Epithelial cell of esophagus (primary cell): ENCODE measurements at regions not wholly inside any gene's neighbourhood (a gene's known extent, or its start where the extent isn't known, plus 50 kb on each side); places are given as distances from the start of the nearest gene placed in this dataset.
A peak's percentile ranks its signal among the peaks of the same experiment; 100 is the strongest.
"Not testable (repeated sequence)": the region's sequence is repeated elsewhere in the genome, so short reads cannot be mapped to it uniquely, and the experiment has no call there.

Source experiments
- DNase-seq: peaks from one replicate; pipeline ENCODE4 v3.0.0; 2010; ENCODE audit warnings: low read depth
- H3K4me3 ChIP-seq: 2 replicates; pipeline ENCODE4 v1.5.1; 2011; ENCODE audit warnings: mild to moderate bottlenecking, low read length, control low read depth
- TF ChIP-seq, protein P1 (sequence below): IDR thresholded peaks from 2 replicates; pipeline ENCODE4 v1.5.1; 2011; ENCODE audit warnings: low read depth, mild to moderate bottlenecking, low read length, control low read depth, inconsistent platforms; ENCODE audit not compliant: insufficient read depth; ENCODE audit errors: missing control alignments

- DNase-seq: peak; percentile 10
- H3K4me3 ChIP-seq: no peak overlapping the region
- TF ChIP-seq, protein P1, sequence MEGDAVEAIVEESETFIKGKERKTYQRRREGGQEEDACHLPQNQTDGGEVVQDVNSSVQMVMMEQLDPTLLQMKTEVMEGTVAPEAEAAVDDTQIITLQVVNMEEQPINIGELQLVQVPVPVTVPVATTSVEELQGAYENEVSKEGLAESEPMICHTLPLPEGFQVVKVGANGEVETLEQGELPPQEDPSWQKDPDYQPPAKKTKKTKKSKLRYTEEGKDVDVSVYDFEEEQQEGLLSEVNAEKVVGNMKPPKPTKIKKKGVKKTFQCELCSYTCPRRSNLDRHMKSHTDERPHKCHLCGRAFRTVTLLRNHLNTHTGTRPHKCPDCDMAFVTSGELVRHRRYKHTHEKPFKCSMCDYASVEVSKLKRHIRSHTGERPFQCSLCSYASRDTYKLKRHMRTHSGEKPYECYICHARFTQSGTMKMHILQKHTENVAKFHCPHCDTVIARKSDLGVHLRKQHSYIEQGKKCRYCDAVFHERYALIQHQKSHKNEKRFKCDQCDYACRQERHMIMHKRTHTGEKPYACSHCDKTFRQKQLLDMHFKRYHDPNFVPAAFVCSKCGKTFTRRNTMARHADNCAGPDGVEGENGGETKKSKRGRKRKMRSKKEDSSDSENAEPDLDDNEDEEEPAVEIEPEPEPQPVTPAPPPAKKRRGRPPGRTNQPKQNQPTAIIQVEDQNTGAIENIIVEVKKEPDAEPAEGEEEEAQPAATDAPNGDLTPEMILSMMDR: no peak
Observed at GRCh38 chr5:12570688-12571087, 666.4 kb upstream of the CTNND2 start.

- peak; percentile 41 for DNase-seq
- H3K4me3 ChIP-seq: no peak overlapping the region
- TF ChIP-seq, protein P1: no peak
Observed at GRCh38 chr5:12566441-12566840, 662.2 kb upstream of the CTNND2 start.

DNA sequence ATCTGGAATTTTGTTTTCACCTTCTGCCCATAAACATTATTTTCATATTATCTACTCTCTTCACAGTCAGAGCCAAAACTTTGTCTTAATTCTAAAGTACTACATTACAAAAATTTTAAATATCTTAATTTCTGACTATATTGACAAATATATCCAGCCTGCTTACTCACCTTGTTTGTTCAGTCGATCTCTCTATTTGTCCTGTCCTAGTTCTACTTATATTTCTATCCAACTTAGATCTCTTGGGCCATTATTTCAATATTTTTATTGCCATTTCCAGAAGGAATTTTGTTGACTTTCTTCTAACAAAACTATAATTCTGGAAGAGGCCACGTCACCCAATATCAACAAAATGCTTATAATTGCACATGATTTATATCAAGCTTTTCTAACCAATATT lies 652.8 kb upstream of the CTNND2 start:
- TF ChIP-seq, protein P1: no peak
- no peak for DNase-seq
- H3K4me3 ChIP-seq: no peak overlapping the region

DNA sequence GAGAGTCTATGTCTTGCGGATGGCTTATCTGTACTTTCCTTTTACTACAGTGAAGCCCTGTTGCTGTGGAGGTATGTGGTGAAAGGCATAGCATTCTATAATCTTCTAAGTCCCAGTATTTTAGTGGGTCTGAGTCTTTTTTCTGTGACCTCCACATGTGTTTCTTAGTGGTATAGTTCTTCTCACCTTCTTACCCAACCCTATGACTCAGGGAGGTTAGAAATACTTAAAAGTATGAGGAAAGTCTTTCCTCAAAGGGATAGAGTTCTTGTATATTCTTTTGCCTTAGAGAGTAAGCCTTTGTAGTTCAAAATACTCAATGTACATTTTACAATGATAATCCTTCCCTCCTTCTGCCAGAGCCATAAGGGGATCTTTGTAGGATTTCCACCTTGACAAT lies 621.9 kb upstream of the CTNND2 start:
- peak; percentile 56 for DNase-seq
- H3K4me3 ChIP-seq: no peak overlapping the region
- TF ChIP-seq, protein P1: no peak

GRCh38 chr5:12522116-12522515 lies 617.9 kb upstream of the CTNND2 start:
- no peak overlapping the region for H3K4me3 ChIP-seq
- peak; percentile 62 for DNase-seq
- TF ChIP-seq, protein P1: no peak

DNA sequence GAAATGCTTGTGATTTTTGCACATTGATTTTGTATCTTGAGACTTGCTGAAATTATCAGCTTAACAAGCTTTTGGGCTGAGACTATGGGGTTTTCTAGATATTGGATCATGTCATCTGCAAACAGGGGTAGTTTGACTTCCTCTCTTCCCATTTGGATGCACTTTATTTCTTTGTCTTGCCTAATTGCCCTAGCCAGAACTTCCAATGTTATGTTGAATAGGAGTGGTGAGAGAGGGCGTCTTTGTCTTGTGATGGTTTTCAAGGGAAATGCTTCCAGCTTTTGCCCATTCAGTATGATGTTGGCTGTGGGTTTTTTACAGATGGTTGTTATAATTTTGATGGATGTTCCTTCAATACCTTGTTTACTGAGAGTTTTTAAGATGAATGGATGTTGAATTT lies 600.7 kb upstream of the CTNND2 start:
- not testable (repeated sequence) for H3K4me3 ChIP-seq, DNase-seq

DNA sequence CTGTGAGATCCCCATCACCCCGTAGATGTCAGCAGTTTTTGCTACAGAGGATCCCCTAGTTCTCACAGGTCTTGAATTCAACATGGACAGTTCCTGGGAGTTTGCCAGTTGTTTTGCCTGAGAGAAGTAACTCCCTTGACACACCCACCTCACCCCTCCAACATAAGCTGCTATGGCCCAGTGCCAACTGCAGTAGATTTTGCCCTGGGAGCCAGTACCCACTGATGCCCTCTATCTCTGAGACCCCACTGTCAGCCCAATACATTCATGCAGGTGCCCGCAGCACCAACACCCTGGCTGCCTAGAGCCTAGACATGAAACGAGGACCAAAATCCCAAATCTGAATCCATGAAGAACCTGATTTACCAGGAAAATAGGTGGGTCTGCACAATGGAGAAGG lies 583.9 kb upstream of the CTNND2 start:
- no peak overlapping the region for H3K4me3 ChIP-seq
- DNase-seq: no peak
- TF ChIP-seq, protein P1: no peak

DNA sequence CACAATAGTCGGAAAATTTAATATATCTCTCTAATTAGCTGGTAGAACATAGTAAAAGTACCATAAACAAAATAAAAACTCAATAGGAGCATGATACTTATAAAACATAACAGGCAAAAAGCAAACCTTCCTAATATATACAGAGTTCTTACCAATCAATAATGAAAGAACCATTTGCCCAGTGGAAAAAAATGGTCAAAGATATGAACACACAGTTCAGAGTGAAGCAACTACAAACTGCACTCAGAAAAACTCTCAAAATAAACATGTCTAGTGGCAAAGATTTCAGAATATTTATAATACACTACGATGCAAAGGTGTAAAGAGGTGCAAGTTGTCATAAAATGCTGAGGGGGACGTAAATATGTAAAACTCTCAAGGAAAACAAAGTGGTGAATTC lies 576.2 kb upstream of the CTNND2 start:
- no peak overlapping the region for H3K4me3 ChIP-seq
- DNase-seq: no peak
- TF ChIP-seq, protein P1: no peak
